ENCODE measurements at regions not wholly inside any gene's neighbourhood (a gene's known extent, or its start where the extent isn't known, plus 50 kb on each side); places are given as distances from the start of the nearest gene placed in this dataset.
"Not testable (repeated sequence)": the region's sequence is repeated elsewhere in the genome, so short reads cannot be mapped to it uniquely, and the experiment has no call there.

GRCh38 chr1:198408716-198409115 lies 131.8 kb downstream of the ATP6V1G3 start:
- no peak for DNase-seq

- DNase-seq = not testable (repeated sequence)
Observed at GRCh38 chr1:198404632-198405031, 135.8 kb downstream of the ATP6V1G3 start.

GRCh38 chr1:198400063-198400462 lies 140.4 kb downstream of the ATP6V1G3 start:
- no peak for DNase-seq

GRCh38 chr1:198399452-198399851 lies 141.0 kb downstream of the ATP6V1G3 start:
- no peak for DNase-seq

GRCh38 chr1:198397208-198397808 lies 143.2 kb downstream of the ATP6V1G3 start:
- no peak for DNase-seq

GRCh38 chr1:198391393-198392020 lies 149.0 kb downstream of the ATP6V1G3 start:
- no peak for DNase-seq

GRCh38 chr1:198387587-198387986 lies 152.9 kb downstream of the ATP6V1G3 start:
- no peak for DNase-seq

GRCh38 chr1:198380275-198380674 lies 160.2 kb downstream of the ATP6V1G3 start:
- no peak for DNase-seq

- no peak for DNase-seq
Observed at GRCh38 chr1:198377702-198378101, 162.8 kb downstream of the ATP6V1G3 start.

- DNase-seq = no peak
Observed at GRCh38 chr1:198374288-198374687, 166.2 kb downstream of the ATP6V1G3 start.

- DNase-seq = no peak
Observed at GRCh38 chr1:198373376-198373775, 167.1 kb downstream of the ATP6V1G3 start.
